HG03571 (cell line): ENCODE measurements at regions not wholly inside any gene's neighbourhood (a gene's known extent, or its start where the extent isn't known, plus 50 kb on each side); places are given as distances from the start of the nearest gene placed in this dataset.
A peak's percentile ranks its signal among the peaks of the same experiment; 100 is the strongest.
"Not testable (repeated sequence)": the region's sequence is repeated elsewhere in the genome, so short reads cannot be mapped to it uniquely, and the experiment has no call there.

Source experiments
- ATAC-seq: cut with Tn5 transposase; IDR thresholded peaks from one replicate; pipeline ENCODE4 v1.9.1; 2021; ENCODE audit not compliant: unreplicated experiment

DNA sequence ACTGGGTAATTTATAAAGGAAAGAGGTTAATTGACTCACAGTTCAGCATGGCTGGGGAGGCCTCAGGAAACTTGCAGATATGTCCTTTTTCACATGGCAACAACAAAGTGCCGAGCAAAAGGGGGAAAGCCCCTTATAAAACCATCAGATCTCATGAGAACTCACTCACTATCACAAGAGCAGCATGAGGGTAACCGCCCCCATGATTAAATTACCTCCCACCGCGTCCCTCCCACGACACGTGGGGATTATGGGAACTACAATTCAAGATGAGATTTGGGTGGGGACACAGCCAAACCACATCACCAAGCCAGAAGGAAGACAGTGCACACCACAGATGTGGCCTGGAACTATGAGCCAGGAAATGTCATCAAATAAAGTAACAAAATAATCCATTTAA, 292.8 kb downstream of the FOXO1 start:
- not testable (repeated sequence) for ATAC-seq

DNA sequence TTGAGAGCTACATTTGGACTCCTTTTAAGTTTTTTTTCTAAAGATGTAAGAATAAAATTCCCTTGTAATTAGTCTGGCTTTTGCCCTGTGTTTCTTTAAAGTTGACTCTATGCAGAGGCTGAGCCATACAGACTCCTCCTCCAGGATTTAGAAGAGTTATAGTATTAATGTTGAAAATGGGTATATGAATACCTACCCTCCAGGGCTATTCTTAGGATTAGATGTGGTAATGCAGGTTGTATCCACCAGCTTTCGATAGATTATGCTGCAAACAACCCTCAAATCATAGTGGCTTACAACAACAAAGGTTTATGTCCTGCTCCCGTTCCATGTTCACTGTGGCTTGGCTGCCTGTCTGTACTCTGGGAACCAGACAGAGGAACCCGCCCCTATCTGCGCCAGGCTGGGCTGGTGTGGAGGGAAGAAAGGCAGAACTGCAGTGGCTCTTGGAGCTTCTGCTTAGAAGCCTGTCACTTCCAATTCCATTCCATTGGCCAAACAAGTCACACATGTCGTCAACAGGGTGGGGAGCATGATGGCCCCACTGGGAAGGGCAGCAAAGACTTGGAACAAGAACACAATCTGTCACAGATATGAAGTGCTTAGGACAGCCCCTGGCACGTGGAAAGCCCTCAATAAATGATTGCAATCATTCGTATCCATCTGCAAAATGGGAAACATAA, 290.8 kb downstream of the FOXO1 start:
- no peak for ATAC-seq

GRCh38 chr13:40376296-40376849, 290.1 kb downstream of the FOXO1 start:
- no peak for ATAC-seq

DNA sequence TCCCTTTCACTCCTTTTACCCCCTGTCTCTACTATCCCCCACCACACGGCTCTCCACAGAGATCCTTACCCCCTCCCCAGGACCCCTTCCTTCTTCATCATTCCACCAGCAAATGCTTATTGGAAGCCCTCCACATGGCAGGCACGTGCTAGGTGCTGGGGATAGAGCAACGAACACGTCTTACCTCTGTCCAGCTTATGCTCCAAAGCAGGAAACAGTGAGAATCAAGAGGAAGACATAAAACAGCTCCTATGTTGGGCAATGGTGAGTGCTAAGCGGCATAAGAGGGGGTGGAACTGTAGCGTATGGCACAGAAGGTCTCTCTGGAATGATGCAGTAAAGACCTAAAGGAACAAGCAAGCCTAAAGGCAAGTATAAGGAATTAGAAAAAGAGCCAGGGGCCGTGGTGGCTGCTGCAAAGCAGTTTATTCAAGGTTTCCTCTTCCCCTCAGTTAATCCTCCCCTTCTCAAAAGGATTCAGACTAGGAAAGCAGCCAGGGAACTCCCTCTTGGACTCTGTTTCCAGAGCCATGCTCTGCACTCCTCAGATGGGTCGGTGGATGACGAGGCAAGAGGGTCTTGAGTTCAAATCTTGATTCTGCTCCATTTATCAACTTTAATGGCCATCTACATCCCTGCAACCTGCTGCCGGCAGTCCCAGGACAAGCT, 289.4 kb downstream of the FOXO1 start:
- no peak for ATAC-seq

DNA sequence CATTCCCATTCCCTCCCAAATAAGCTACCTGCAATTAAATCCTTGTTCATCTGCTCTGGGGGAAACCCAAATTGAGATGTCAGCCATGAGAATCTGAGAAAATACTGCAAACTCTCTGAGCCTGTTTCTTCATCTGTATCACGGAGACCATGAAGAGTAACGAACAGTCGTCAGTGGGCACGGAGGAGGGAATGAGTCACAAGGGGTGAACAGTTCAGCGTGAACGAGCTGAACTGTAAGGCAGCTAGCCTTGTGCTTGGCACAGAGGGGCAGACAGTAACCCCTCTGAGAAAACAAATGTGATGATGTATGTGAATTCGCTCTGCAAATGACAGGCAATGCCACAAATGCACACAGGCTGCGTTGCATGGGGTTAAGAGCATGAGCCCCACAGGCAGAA, 288.7 kb downstream of the FOXO1 start:
- no peak for ATAC-seq

- no peak for ATAC-seq
These were observed 287.2 kb downstream of the FOXO1 start for GRCh38 chr13:40379196-40379595.

- ATAC-seq, result no peak
These were observed 286.5 kb downstream of the FOXO1 start for GRCh38 chr13:40379794-40380578.

DNA sequence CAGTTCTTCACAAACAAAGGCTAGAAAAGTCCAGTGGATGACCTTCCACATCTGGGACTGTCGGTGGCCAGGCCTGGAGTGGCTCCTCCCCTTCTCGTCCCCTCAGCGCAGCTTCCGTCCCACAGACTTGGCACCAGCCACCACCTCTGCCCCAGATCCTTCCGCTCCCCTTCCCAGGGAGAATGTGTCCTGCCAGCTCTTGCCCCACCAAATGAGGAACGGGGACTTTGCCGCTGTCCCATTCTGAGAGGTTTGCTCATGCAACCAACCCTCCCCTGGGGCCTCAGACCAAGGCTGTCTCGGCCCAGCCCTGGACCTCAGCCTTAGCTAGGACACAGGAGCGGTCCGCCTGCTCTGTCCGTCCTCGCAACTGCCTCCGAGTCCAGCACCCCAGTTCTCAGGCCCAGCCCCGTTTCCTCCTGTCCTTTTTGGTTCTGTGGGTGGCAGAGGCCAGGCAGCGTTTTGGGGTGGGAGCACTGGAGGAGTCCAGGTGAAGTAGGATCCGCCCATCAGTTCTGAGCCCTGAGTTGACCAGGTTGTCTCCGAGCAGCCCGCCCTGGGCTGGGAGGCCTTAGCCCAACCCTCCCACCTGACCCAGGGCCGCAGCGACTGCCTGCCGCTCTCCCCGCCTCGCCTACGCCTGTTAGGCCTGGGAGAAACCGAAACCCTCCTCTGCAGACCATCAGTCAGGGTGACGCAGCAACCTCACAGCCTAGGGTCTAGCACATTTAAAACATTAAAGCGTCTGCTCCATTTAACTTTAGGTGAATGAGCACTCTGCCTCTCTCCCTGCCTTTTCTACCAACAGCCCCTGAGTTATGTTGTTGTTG, 284.3 kb downstream of the FOXO1 start:
- ATAC-seq, result no peak

DNA sequence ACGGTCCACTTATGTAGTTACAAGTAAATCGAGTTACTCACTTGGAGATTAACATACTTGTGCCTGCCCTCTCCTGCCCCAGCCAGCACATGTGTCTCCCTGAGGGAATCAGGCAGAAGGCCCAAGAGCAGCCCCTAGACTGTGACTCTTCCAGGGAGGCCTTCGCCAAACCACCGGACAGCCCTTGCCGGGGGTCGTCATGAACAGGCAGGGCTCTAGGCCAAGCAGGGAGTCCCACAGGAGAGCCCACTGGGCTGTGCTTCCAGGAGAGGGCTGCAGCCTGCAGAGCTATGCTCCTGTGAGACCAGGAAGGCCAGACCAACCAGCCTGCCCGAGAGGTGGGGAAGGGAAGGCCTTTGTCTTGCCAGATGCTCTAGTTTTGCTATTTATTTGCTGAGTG, 283.3 kb downstream of the FOXO1 start:
- no peak for ATAC-seq

- no peak for ATAC-seq
These were observed 282.6 kb downstream of the FOXO1 start for GRCh38 chr13:40383885-40384284.

DNA sequence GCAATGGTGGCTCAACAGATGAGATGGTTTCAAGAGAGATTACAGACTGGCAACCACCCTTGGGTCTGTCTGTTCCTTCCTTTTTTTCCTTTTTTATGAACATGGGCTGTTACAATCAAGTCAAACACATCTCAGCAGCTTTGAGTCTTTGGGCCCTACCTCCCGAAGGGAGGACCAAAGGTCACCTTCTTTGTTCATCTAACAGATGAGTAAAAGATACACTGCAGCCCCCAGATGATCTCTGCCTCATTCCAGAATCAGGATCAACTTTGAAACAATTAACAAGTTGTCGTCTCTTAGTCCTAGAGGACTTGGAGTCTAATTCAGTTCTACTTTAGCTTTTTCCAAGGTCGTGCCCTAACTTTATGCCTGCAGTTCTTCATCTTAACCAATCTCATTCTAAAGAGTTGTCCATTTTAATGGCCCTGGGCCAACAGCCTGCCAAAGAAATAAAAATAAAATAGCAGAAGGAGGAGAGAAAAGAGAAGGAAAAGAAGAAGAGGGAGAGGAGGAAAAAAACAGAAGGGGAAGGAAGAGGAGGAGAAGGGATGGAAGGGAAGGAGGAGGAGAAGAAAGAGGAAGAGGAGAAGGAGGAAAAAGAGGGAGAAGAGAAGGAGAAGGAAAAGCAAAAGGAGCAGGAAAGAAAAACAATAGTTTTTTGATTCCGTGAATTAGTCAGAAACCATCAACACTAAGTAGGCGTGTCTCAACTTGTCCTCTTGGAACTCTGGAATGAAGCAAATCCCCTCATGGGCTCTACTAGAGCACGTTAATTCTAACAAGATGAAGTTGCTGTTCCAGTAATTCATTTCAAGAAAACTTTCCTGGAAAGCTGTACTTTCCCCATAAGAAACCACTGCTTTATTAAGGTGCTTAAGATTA, 281.2 kb downstream of the FOXO1 start:
- ATAC-seq, result no peak

DNA sequence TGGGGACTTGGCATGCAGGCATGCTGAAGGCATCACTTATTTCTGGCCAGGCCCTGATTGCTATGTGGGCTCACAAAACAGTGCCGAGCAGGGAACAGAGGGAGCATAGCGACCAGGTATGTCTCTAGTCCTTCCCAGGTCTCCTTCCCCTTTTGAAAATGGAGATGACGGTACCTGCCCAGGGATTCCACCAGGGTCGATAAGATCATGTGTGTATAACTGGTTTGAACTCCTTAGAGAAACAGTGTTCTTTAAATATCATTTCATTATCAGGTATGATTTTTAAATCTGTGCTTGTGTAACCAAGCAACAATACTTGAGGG, 280.6 kb downstream of the FOXO1 start:
- no peak for ATAC-seq

DNA sequence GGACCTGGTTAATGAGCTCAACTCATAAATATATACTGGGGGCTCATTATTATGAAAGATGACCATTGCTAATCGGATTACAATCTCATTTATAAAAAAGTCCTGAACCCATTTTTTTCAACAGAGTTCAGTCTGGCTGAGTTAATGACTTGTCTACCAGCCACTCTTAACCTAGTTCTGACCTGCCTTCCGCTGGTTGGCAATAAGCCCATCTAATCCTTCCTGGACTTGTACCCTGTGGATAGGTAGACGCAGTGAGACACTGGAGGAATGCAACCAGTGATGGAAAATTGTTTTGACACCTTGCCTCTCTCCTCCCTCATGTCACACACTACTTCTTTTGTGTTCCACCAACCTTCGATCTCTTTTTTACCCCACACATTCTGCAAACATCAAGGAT, 279.9 kb downstream of the FOXO1 start:
- ATAC-seq, result no peak

DNA sequence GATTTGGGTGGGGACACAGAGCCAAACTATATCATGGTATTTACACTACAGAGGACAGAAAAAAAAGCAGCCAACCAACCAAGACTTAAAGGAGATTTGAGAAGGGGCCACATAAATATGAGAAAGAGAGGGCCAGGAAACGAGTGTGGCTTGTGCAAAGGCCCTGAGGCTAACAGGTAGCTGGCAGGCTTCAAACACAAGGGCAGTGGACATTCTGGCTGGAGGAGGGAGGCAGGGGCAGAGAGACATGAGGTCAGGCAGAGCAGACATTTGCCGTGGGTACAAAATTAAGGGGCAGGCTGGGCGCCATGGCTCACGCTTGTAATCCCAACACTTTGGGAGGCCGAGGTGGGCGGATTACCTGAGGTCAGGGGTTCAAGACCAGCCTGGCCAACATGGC, 278.7 kb downstream of the FOXO1 start:
- no peak for ATAC-seq

DNA sequence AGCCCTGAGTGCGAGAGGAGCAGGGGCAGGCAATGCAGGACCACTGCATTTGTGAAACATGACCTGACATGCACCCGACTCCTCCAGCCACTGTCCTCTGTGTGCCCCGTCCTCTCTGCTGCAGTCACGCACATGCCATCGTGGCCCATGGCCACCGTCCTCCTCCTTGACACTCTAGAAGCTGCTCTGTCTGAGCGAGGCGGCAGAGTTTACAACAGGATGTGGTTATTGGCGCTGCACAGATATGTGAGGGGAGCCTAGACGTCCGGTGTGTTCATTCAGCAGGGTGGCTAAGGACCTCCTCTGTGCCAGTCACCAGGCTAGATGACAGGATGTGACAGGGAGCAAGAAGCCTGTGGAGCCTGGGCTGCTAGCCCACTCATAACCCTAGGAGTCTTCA, 277.8 kb downstream of the FOXO1 start:
- ATAC-seq, result peak; percentile 99

- peak; percentile 22 for ATAC-seq
These were observed 277.3 kb downstream of the FOXO1 start for GRCh38 chr13:40389081-40389641.

DNA sequence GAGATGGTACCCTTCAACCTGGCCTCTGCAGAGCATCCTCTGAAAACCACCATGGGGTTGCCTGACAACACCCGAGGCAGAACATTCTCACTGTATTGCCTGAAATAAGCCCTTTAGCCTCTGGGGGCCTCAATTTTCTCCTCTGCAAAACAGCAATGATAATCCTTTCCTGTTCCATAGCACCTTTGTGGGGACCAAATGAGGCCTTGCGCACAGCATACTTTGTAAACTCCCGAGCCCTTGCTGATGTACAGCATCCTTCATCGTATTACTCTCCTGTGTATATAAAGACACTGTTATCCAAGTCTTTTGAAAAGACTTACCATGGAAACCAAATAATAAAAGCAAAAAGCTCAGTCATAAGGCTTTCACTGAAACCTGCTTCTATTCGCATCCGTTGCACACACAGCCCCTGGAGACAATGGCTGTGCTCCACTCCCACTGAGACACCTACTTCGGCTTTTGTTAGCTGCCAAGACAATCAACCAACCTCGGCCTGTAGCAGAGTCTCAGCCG, 276.0 kb downstream of the FOXO1 start:
- no peak for ATAC-seq

GRCh38 chr13:40391788-40392187, 274.7 kb downstream of the FOXO1 start:
- ATAC-seq, result no peak

DNA sequence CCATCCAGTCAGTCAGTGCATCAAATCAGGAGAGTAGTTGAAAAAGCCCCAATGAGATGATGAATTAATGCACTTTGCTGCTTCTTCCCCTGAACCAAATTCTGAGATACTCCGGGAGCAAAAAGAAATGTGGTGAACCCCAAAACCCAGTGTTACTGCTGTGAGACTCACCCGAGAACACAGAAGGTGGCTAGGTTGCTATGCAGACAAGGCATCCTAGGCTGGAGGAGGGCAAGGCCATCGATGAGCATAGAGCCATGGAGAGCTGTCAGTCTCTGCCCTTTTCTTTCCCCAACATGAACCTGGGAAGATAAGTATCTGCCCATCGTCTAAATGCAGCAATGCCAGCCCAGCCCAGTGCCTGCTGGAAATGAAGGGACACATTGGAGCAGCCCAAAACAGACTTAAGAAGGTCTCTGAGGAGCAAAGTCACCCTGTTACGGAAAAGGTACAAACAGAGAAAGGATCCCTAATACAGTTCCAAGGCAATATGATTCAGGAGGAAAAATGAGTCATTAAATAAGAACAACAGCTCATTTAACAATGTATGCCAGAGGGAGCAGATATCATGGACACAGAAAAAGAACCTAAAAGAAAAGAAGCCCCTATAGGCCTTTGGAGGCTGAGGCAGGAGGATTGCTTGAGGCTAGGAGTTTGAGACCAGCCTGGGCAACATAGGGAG, 272.0 kb downstream of the FOXO1 start:
- ATAC-seq, result no peak
